Activated CD4-positive, alpha-beta T cell treated with anti-CD3 and anti-CD28 coated beads for 36 hours (primary cell): ENCODE measurements at regions not wholly inside any gene's neighbourhood (a gene's known extent, or its start where the extent isn't known, plus 50 kb on each side); places are given as distances from the start of the nearest gene placed in this dataset.

Source experiments
- ATAC-seq: fragments of 200-7000 bp; cut with Tn5 transposase; one replicate; pipeline ENCODE4 v1.10.0; 2021; ENCODE audit warnings: mild to moderate bottlenecking, moderate library complexity
- CTCF ChIA-PET: fragments of 350-600 bp; sonication (Branson Sonifier 250); formaldehyde crosslinking; loops from one replicate; lab custom pipeline; 2021; ENCODE audit warnings: antibody characterized with exemption; lab: Charles Lee
- POLR2A ChIA-PET: fragments of 350-600 bp; sonication (Branson Sonifier 250); formaldehyde crosslinking; loops from one replicate; lab custom pipeline; 2021; ENCODE audit warnings: antibody characterized with exemption, inconsistent platforms; lab: Charles Lee
- DNase-seq: peaks from one replicate; pipeline ENCODE4 v3.0.0-alpha.2; 2020
- H3K27ac Mint-ChIP-seq: one replicate; pipeline ENCODE4 v1.8.0; 2021; ENCODE audit warnings: mixed read lengths
- H3K27me3 Mint-ChIP-seq: one replicate; pipeline ENCODE4 v1.8.0; 2021; ENCODE audit warnings: mixed read lengths
- H3K36me3 Mint-ChIP-seq: one replicate; pipeline ENCODE4 v1.8.0; 2021; ENCODE audit warnings: low read depth, mixed read lengths
- H3K4me1 Mint-ChIP-seq: one replicate; pipeline ENCODE4 v1.8.0; 2021; ENCODE audit warnings: mixed read lengths
- H3K4me3 Mint-ChIP-seq: one replicate; pipeline ENCODE4 v1.8.0; 2021; ENCODE audit warnings: mild to moderate bottlenecking, moderate library complexity, mixed read lengths
- H3K9me3 Mint-ChIP-seq: one replicate; pipeline ENCODE4 v1.8.0; 2021; ENCODE audit warnings: low read depth, mixed read lengths
- intact Hi-C, 2 experiments: fragments of 100-400 bp; cut with DNase I in 1 of 2; cut with micrococcal nuclease in 1 of 2; formaldehyde crosslinking; loops; one replicate each; pipeline versions ENCODE4 v1.14.2 to v1.15.1; 2022 to 2024; cut with DNase I, micrococcal nuclease

GRCh38 chr12:61647566-61647965, 612.6 kb upstream of the USP15 start:
- no peak for ATAC-seq
- ChIA-PET POLR2A (no interaction called here), CTCF (no interaction called here)
- Mint-ChIP-seq H3K4me1 (no peaks in the 10 kb centered on the region), H3K4me3 (no peak overlapping the region), H3K9me3 (peaks cover 2% of the 10 kb centered on the region), H3K27me3 (no peaks in the 10 kb centered on the region), H3K27ac (no peak overlapping the region), H3K36me3 (no peaks in the 10 kb centered on the region)
- no peak for DNase-seq
- intact Hi-C loops: no loop called here

GRCh38 chr12:61652265-61652664, 607.9 kb upstream of the USP15 start:
- H3K9me3 Mint-ChIP-seq: peaks cover 4% of the 10 kb centered on the region
- no peaks in the 10 kb centered on the region for H3K36me3 Mint-ChIP-seq
- no peak overlapping the region for H3K27ac Mint-ChIP-seq
- POLR2A ChIA-PET: no interaction called here
- H3K4me1 Mint-ChIP-seq: no peaks in the 10 kb centered on the region
- DNase-seq: no peak
- H3K4me3 Mint-ChIP-seq: no peak overlapping the region
- ATAC-seq: no peak
- CTCF ChIA-PET: interaction anchor here (0.8 kb wide), 1 partner anchor 9 kb away, joined by 3 read pairs; no protein-coding TSS in a partner anchor
- intact Hi-C loops: loop anchor here in 1 of 2 experiments (10.0 kb wide), 1 partner anchor 543 kb away; a partner anchor contains a TSS
- H3K27me3 Mint-ChIP-seq: no peaks in the 10 kb centered on the region

GRCh38 chr12:61654698-61655097, 605.5 kb upstream of the USP15 start:
- no peaks in the 10 kb centered on the region for H3K27me3 Mint-ChIP-seq
- no peak for DNase-seq
- no peak overlapping the region for H3K27ac Mint-ChIP-seq
- no peaks in the 10 kb centered on the region for H3K4me1 Mint-ChIP-seq
- ChIA-PET POLR2A (no interaction called here), CTCF (no interaction called here)
- ATAC-seq: no peak
- intact Hi-C loops: loop anchor here in 1 of 2 experiments (10.0 kb wide), 1 partner anchor 540 kb away; a partner anchor contains a TSS
- H3K4me3 Mint-ChIP-seq: no peak overlapping the region
- H3K36me3 Mint-ChIP-seq: no peaks in the 10 kb centered on the region
- H3K9me3 Mint-ChIP-seq: peaks cover 7% of the 10 kb centered on the region

- H3K4me3 Mint-ChIP-seq: no peak overlapping the region
- H3K9me3 Mint-ChIP-seq: peaks cover 7% of the 10 kb centered on the region
- CTCF ChIA-PET: interaction anchor here (0.6 to 0.7 kb wide), 2 partner anchors 338 to 352 kb away, joined by 3 read pairs; no protein-coding TSS in a partner anchor
- intact Hi-C loops: loop anchor here in 1 of 2 experiments (10.0 kb wide), 1 partner anchor 540 kb away; a partner anchor contains a TSS
- no peaks in the 10 kb centered on the region for H3K27me3 Mint-ChIP-seq
- no peaks in the 10 kb centered on the region for H3K4me1 Mint-ChIP-seq
- POLR2A ChIA-PET: no interaction called here
- ATAC-seq (no peak), DNase-seq (no peak)
- no peak overlapping the region for H3K27ac Mint-ChIP-seq
- no peaks in the 10 kb centered on the region for H3K36me3 Mint-ChIP-seq
Observed at GRCh38 chr12:61655241-61655640, 605.0 kb upstream of the USP15 start.

GRCh38 chr12:61667676-61668075, 592.5 kb upstream of the USP15 start:
- no peaks in the 10 kb centered on the region for H3K27me3 Mint-ChIP-seq
- ChIA-PET CTCF (no interaction called here), POLR2A (no interaction called here)
- intact Hi-C loops: no loop called here
- peaks cover 16% of the 10 kb centered on the region for H3K9me3 Mint-ChIP-seq
- no peaks in the 10 kb centered on the region for H3K36me3 Mint-ChIP-seq
- DNase-seq (no peak), ATAC-seq (no peak)
- H3K4me3 Mint-ChIP-seq: no peak overlapping the region
- no peak overlapping the region for H3K27ac Mint-ChIP-seq
- H3K4me1 Mint-ChIP-seq: no peaks in the 10 kb centered on the region

- Mint-ChIP-seq H3K9me3 (peaks cover 7% of the 10 kb centered on the region), H3K4me1 (no peaks in the 10 kb centered on the region), H3K27ac (no peak overlapping the region), H3K36me3 (no peaks in the 10 kb centered on the region), H3K27me3 (no peaks in the 10 kb centered on the region), H3K4me3 (no peak overlapping the region)
- DNase-seq: no peak
- CTCF ChIA-PET: no interaction called here
- no peak for ATAC-seq
- POLR2A ChIA-PET: no interaction called here
- intact Hi-C loops: no loop called here
Observed at GRCh38 chr12:61676520-61676919, 583.7 kb upstream of the USP15 start.

GRCh38 chr12:61687407-61687806, 572.8 kb upstream of the USP15 start:
- intact Hi-C loops: no loop called here
- DNase-seq: no peak
- ChIA-PET CTCF (no interaction called here), POLR2A (no interaction called here)
- no peaks in the 10 kb centered on the region for H3K4me1 Mint-ChIP-seq
- ATAC-seq: no peak
- H3K9me3 Mint-ChIP-seq: peaks cover 2% of the 10 kb centered on the region
- no peaks in the 10 kb centered on the region for H3K27me3 Mint-ChIP-seq
- H3K27ac Mint-ChIP-seq: no peak overlapping the region
- H3K4me3 Mint-ChIP-seq: no peak overlapping the region
- H3K36me3 Mint-ChIP-seq: no peaks in the 10 kb centered on the region

GRCh38 chr12:61694214-61694613, 566.0 kb upstream of the USP15 start:
- no peaks in the 10 kb centered on the region for H3K4me1 Mint-ChIP-seq
- H3K27me3 Mint-ChIP-seq: no peaks in the 10 kb centered on the region
- intact Hi-C loops: no loop called here
- peaks cover 13% of the 10 kb centered on the region for H3K9me3 Mint-ChIP-seq
- ChIA-PET POLR2A (no interaction called here), CTCF (no interaction called here)
- H3K27ac Mint-ChIP-seq: no peak overlapping the region
- DNase-seq (no peak), ATAC-seq (no peak)
- no peaks in the 10 kb centered on the region for H3K36me3 Mint-ChIP-seq
- H3K4me3 Mint-ChIP-seq: no peak overlapping the region

GRCh38 chr12:61701471-61701870, 558.7 kb upstream of the USP15 start:
- no peaks in the 10 kb centered on the region for H3K27me3 Mint-ChIP-seq
- intact Hi-C loops: no loop called here
- H3K4me1 Mint-ChIP-seq: no peaks in the 10 kb centered on the region
- CTCF ChIA-PET: no interaction called here
- H3K36me3 Mint-ChIP-seq: no peaks in the 10 kb centered on the region
- H3K9me3 Mint-ChIP-seq: peaks cover 4% of the 10 kb centered on the region
- POLR2A ChIA-PET: no interaction called here
- no peak overlapping the region for H3K27ac Mint-ChIP-seq
- no peak for ATAC-seq
- DNase-seq: no peak
- H3K4me3 Mint-ChIP-seq: no peak overlapping the region

- ChIA-PET CTCF (no interaction called here), POLR2A (no interaction called here)
- DNase-seq (no peak), ATAC-seq (no peak)
- Mint-ChIP-seq H3K9me3 (no peaks in the 10 kb centered on the region), H3K4me1 (no peaks in the 10 kb centered on the region), H3K36me3 (no peaks in the 10 kb centered on the region), H3K27me3 (no peaks in the 10 kb centered on the region), H3K27ac (no peak overlapping the region), H3K4me3 (no peak overlapping the region)
- intact Hi-C loops: no loop called here
Observed at GRCh38 chr12:61706783-61707182, 553.4 kb upstream of the USP15 start.

- H3K27me3 Mint-ChIP-seq: no peaks in the 10 kb centered on the region
- DNase-seq (no peak), ATAC-seq (no peak)
- intact Hi-C loops: no loop called here
- CTCF ChIA-PET: interaction anchor here (0.7 kb wide), 1 partner anchor 363 kb away, joined by 4 read pairs; no protein-coding TSS in a partner anchor
- H3K4me1 Mint-ChIP-seq: no peaks in the 10 kb centered on the region
- no peaks in the 10 kb centered on the region for H3K36me3 Mint-ChIP-seq
- POLR2A ChIA-PET: no interaction called here
- H3K9me3 Mint-ChIP-seq: no peaks in the 10 kb centered on the region
- no peak overlapping the region for H3K4me3 Mint-ChIP-seq
- no peak overlapping the region for H3K27ac Mint-ChIP-seq
Observed at GRCh38 chr12:61713121-61713520, 547.1 kb upstream of the USP15 start.

GRCh38 chr12:61717986-61718385, 542.2 kb upstream of the USP15 start:
- no peak overlapping the region for H3K4me3 Mint-ChIP-seq
- ChIA-PET CTCF (interaction anchor here (1.0 kb wide), 1 partner anchor 14 kb away, joined by 3 read pairs; no protein-coding TSS in a partner anchor), POLR2A (no interaction called here)
- DNase-seq (no peak), ATAC-seq (no peak)
- H3K9me3 Mint-ChIP-seq: peaks cover 2% of the 10 kb centered on the region
- no peaks in the 10 kb centered on the region for H3K27me3 Mint-ChIP-seq
- H3K27ac Mint-ChIP-seq: no peak overlapping the region
- H3K4me1 Mint-ChIP-seq: no peaks in the 10 kb centered on the region
- intact Hi-C loops: no loop called here
- H3K36me3 Mint-ChIP-seq: no peaks in the 10 kb centered on the region
